GM18870 (cell line): ENCODE measurements at regions not wholly inside any gene's neighbourhood (a gene's known extent, or its start where the extent isn't known, plus 50 kb on each side); places are given as distances from the start of the nearest gene placed in this dataset.
"Not testable (repeated sequence)": the region's sequence is repeated elsewhere in the genome, so short reads cannot be mapped to it uniquely, and the experiment has no call there.

Experiments
- ATAC-seq: cut with Tn5 transposase; IDR thresholded peaks from one replicate; pipeline ENCODE4 v1.9.1; 2021; ENCODE audit warnings: moderate library complexity; ENCODE audit not compliant: unreplicated experiment

GRCh38 chr9:85878872-85879597, 61.9 kb upstream of the NAA35 start:
- ATAC-seq: not testable (repeated sequence)

GRCh38 chr9:85880507-85880906, 60.4 kb upstream of the NAA35 start:
- ATAC-seq: not testable (repeated sequence)

DNA sequence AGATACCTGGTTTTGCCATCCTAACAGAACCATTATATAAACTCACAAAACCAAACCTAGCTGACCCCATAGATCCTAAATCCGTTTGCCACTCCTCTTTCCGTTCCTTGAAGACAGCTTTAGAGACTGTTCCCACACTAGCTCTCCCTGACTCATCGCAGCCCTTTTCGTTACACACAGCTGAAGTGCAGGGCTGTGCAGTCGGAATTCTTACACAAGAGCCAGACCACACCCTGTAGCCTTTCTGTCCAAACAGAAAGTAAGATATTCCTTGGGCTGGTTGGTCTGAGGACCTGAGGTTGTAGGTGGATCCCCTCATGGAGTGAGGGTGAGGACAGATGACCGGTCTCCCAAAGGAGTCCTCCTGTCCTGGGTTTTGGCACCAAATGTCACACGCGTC, 56.7 kb upstream of the NAA35 start:
- no peak for ATAC-seq

GRCh38 chr9:85890962-85891361, 50.0 kb upstream of the NAA35 start:
- ATAC-seq: no peak
